HEK293 (cell line): ENCODE measurements at regions not wholly inside any gene's neighbourhood (a gene's known extent, or its start where the extent isn't known, plus 50 kb on each side); places are given as distances from the start of the nearest gene placed in this dataset.

ENCODE experiments used
- CTCF ChIA-PET: fragments of 350-600 bp; formaldehyde crosslinking; extraction: SDS; loops from one replicate; lab custom pipeline; 2021; ENCODE audit warnings: antibody characterized with exemption; lab: Yijun Ruan, JAX
- POLR2A ChIA-PET: fragments of 300-600 bp; formaldehyde crosslinking; extraction: SDS; loops from one replicate; lab custom pipeline; 2020; ENCODE audit warnings: antibody characterized with exemption, inconsistent platforms; lab: Yijun Ruan, JAX
- H3K27ac ChIP-seq: fragments of 200-500 bp; sonication (Bioruptor generic); 2 replicates; pipeline ENCODE4 v1.5.1; 2014; ENCODE audit warnings: low read depth, low read length, control low read depth, inconsistent platforms; ENCODE audit errors: extremely low read depth
- H3K36me3 ChIP-seq, 2 experiments: fragments of 200-500 bp in 1 of 2; sonication (Bioruptor generic) in 1 of 2; 1 replicate in 1 of 2; 2 replicates in 1 of 2; pipeline ENCODE4 v1.5.1; 2014 to 2017; ENCODE audit warnings: inconsistent platforms in 2 of 2, low read length in 2 of 2; ENCODE audit not compliant: control insufficient read depth in 2 of 2, insufficient read depth in 1 of 2
- H3K4me1 ChIP-seq: fragments of 200-500 bp; sonication (Bioruptor generic); 2 replicates; pipeline ENCODE4 v1.5.1; 2014; ENCODE audit warnings: mild to moderate bottlenecking, low read length, inconsistent platforms; ENCODE audit not compliant: control insufficient read depth, insufficient read depth
- H3K4me3 ChIP-seq: 2 replicates; pipeline ENCODE4 v1.5.1; 2011; ENCODE audit warnings: low read depth, mild to moderate bottlenecking, control low read depth, low read length, moderate library complexity
- H3K9me3 ChIP-seq: fragments of 200-500 bp; sonication (Bioruptor generic); 2 replicates; pipeline ENCODE4 v1.5.1; 2014; ENCODE audit warnings: low read depth, low read length, inconsistent platforms; ENCODE audit not compliant: control insufficient read depth, insufficient read depth
- BCL11B ChIP-seq: fragments of 450-650 bp; formaldehyde crosslinking; IDR thresholded peaks from 2 replicates; pipeline ENCODE4 v1.5.1; 2016; ENCODE audit warnings: low read depth, missing biosample characterization, missing genetic modification characterization
- HOXD13 ChIP-seq: sonication (generic); formaldehyde crosslinking; IDR thresholded peaks from 2 replicates; pipeline ENCODE4 v1.8.0; 2022; ENCODE audit warnings: missing genetic modification reagents, borderline replicate concordance
- PATZ1 ChIP-seq: fragments of 450-650 bp; formaldehyde crosslinking; IDR thresholded peaks from 2 replicates; pipeline ENCODE4 v1.5.1; 2016; ENCODE audit warnings: missing biosample characterization, missing genetic modification characterization
- PRDM4 ChIP-seq: fragments of 450-650 bp; formaldehyde crosslinking; IDR thresholded peaks from 2 replicates; pipeline ENCODE4 v1.5.1; 2017; ENCODE audit warnings: missing biosample characterization, missing genetic modification characterization
- PRDM6 ChIP-seq: fragments of 450-650 bp; formaldehyde crosslinking; IDR thresholded peaks from 2 replicates; pipeline ENCODE4 v1.5.1; 2017; ENCODE audit warnings: missing biosample characterization, missing genetic modification characterization
- TCF7L2 ChIP-seq: IDR thresholded peaks from 2 replicates; pipeline ENCODE4 v1.6.1; 2011; ENCODE audit warnings: low read depth, mild to moderate bottlenecking, inconsistent platforms, low read length, moderate library complexity, borderline replicate concordance
- ZBTB17 ChIP-seq: fragments of 450-650 bp; formaldehyde crosslinking; IDR thresholded peaks from 2 replicates; pipeline ENCODE4 v1.5.1; 2016; ENCODE audit warnings: missing biosample characterization, missing genetic modification characterization
- ZBTB8A ChIP-seq: fragments of 450-650 bp; formaldehyde crosslinking; IDR thresholded peaks from 2 replicates; pipeline ENCODE4 v1.5.1; 2016; ENCODE audit warnings: missing biosample characterization, missing genetic modification characterization
- ZIC2 ChIP-seq: fragments of 450-650 bp; formaldehyde crosslinking; IDR thresholded peaks from 2 replicates; pipeline ENCODE4 v1.5.1; 2016; ENCODE audit warnings: missing biosample characterization, missing genetic modification characterization
- ZNF148 ChIP-seq: fragments of 450-650 bp; formaldehyde crosslinking; IDR thresholded peaks from 2 replicates; pipeline ENCODE4 v1.5.0; 2017; ENCODE audit warnings: missing biosample characterization, missing genetic modification characterization, borderline replicate concordance
- ZNF223 ChIP-seq: fragments of 450-650 bp; formaldehyde crosslinking; IDR thresholded peaks from 2 replicates; pipeline ENCODE4 v1.5.1; 2016; ENCODE audit warnings: missing biosample characterization, missing genetic modification characterization
- ZNF239 ChIP-seq: fragments of 450-650 bp; formaldehyde crosslinking; IDR thresholded peaks from 2 replicates; pipeline ENCODE4 v1.5.1; 2016; ENCODE audit warnings: missing biosample characterization, missing genetic modification characterization
- ZNF280D ChIP-seq: fragments of 450-650 bp; formaldehyde crosslinking; IDR thresholded peaks from 2 replicates; pipeline ENCODE4 v1.5.1; 2016; ENCODE audit warnings: missing biosample characterization, missing genetic modification characterization
- ZNF529 ChIP-seq: fragments of 450-650 bp; formaldehyde crosslinking; IDR thresholded peaks from 2 replicates; pipeline ENCODE4 v1.5.1; 2017; ENCODE audit warnings: missing genetic modification characterization, missing biosample characterization; ENCODE audit not compliant: insufficient replicate concordance
- ZNF561 ChIP-seq: fragments of 450-650 bp; IDR thresholded peaks from 2 replicates; pipeline ENCODE4 v1.5.1; 2018; ENCODE audit warnings: missing biosample characterization, missing genetic modification characterization, borderline replicate concordance
- ZNF654 ChIP-seq: fragments of 450-650 bp; formaldehyde crosslinking; IDR thresholded peaks from 2 replicates; pipeline ENCODE4 v1.5.1; 2016; ENCODE audit warnings: low read depth, missing biosample characterization, missing genetic modification characterization
- ZNF660 ChIP-seq: fragments of 450-650 bp; IDR thresholded peaks from 2 replicates; pipeline ENCODE4 v1.5.1; 2018; ENCODE audit warnings: missing biosample characterization, mild to moderate bottlenecking, missing genetic modification characterization
- ZNF692 ChIP-seq: fragments of 450-650 bp; formaldehyde crosslinking; IDR thresholded peaks from 2 replicates; pipeline ENCODE4 v1.5.1; 2016; ENCODE audit warnings: missing biosample characterization, missing genetic modification characterization
- ZNF704 ChIP-seq: fragments of 450-650 bp; formaldehyde crosslinking; IDR thresholded peaks from 2 replicates; pipeline ENCODE4 v1.5.1; 2016; ENCODE audit warnings: missing biosample characterization, missing genetic modification characterization
- ZNF747 ChIP-seq: fragments of 450-650 bp; formaldehyde crosslinking; IDR thresholded peaks from 2 replicates; pipeline ENCODE4 v1.5.1; 2016; ENCODE audit warnings: missing biosample characterization, missing genetic modification characterization

- Histone ChIP-seq H3K36me3 (no peaks in the 10 kb centered on the region), H3K27ac (no peak overlapping the region), H3K4me3 (no peak overlapping the region), H3K4me1 (no peaks in the 10 kb centered on the region), H3K9me3 (no peaks in the 10 kb centered on the region)
- TF ChIP-seq ZNF223 (tag by site-specific recombination) (no peak), PATZ1 (tag by site-specific recombination) (no peak), ZNF561 (tag by site-specific recombination) (no peak), HOXD13 (no peak), ZBTB17 (no peak), ZNF239 (tag by site-specific recombination) (no peak), PRDM4 (tag by site-specific recombination) (no peak), BCL11B (tag by site-specific recombination) (no peak), TCF7L2 (no peak), ZNF280D (no peak)
- ChIA-PET POLR2A (no interaction called here), CTCF (interaction anchor here (3.0 kb wide), 1 partner anchor 8 kb away, joined by 28 read pairs; no protein-coding TSS in a partner anchor)
Measured at GRCh38 chr11:116207421-116208141, 565.2 kb downstream of the BUD13 start.

- ChIA-PET POLR2A (no interaction called here), CTCF (interaction anchor here (3.0 kb wide), 1 partner anchor 9 kb away, joined by 28 read pairs; no protein-coding TSS in a partner anchor)
- no peaks in the 10 kb centered on the region for H3K9me3 ChIP-seq
- H3K4me3 ChIP-seq, result no peak overlapping the region
- no peaks in the 10 kb centered on the region for H3K4me1 ChIP-seq
- no peak overlapping the region for H3K27ac ChIP-seq
- H3K36me3 ChIP-seq, result no peaks in the 10 kb centered on the region
- no peak for TF ChIP-seq ZIC2
- TF ChIP-seq ZNF692 (tag by site-specific recombination), result no peak
- TF ChIP-seq ZNF654 (tag by site-specific recombination), result no peak
- TF ChIP-seq ZBTB8A (tag by site-specific recombination), result no peak
- no peak for TF ChIP-seq ZNF529 (tag by site-specific recombination)
- no peak for TF ChIP-seq ZNF148 (tag by site-specific recombination)
- TF ChIP-seq PRDM6 (tag by site-specific recombination), result no peak
- no peak for TF ChIP-seq ZNF747 (tag by site-specific recombination)
- no peak for TF ChIP-seq ZNF660 (tag by site-specific recombination)
- no peak for TF ChIP-seq ZNF704
Measured at GRCh38 chr11:116207019-116207418, 565.8 kb downstream of the BUD13 start.
